ENCODE measurements at regions not wholly inside any gene's neighbourhood (a gene's known extent, or its start where the extent isn't known, plus 50 kb on each side); places are given as distances from the start of the nearest gene placed in this dataset.
"Not testable (repeated sequence)": the region's sequence is repeated elsewhere in the genome, so short reads cannot be mapped to it uniquely, and the experiment has no call there.

GRCh38 chr1:29682171-29682918, 446.0 kb downstream of the PTPRU start:
- DNase-seq = no peak

GRCh38 chr1:29681416-29681815, 445.1 kb downstream of the PTPRU start:
- not testable (repeated sequence) for DNase-seq

GRCh38 chr1:29679828-29680558, 443.7 kb downstream of the PTPRU start:
- no peak for DNase-seq

- no peak for DNase-seq
These were observed 443.0 kb downstream of the PTPRU start for GRCh38 chr1:29679316-29679715.

GRCh38 chr1:29677028-29678024, 441.0 kb downstream of the PTPRU start:
- no peak for DNase-seq

GRCh38 chr1:29676496-29676895, 440.2 kb downstream of the PTPRU start:
- no peak for DNase-seq

GRCh38 chr1:29675481-29676263, 439.4 kb downstream of the PTPRU start:
- DNase-seq = no peak

GRCh38 chr1:29674627-29675326, 438.5 kb downstream of the PTPRU start:
- DNase-seq = no peak

GRCh38 chr1:29673669-29674626, 437.6 kb downstream of the PTPRU start:
- DNase-seq = no peak

- no peak for DNase-seq
These were observed 436.8 kb downstream of the PTPRU start for GRCh38 chr1:29673228-29673500.

GRCh38 chr1:29672416-29673227, 436.3 kb downstream of the PTPRU start:
- DNase-seq = no peak

GRCh38 chr1:29671446-29672356, 435.4 kb downstream of the PTPRU start:
- DNase-seq = no peak

GRCh38 chr1:29670752-29671151, 434.4 kb downstream of the PTPRU start:
- DNase-seq = no peak

- no peak for DNase-seq
These were observed 433.6 kb downstream of the PTPRU start for GRCh38 chr1:29669912-29670311.

- DNase-seq = no peak
These were observed 433.0 kb downstream of the PTPRU start for GRCh38 chr1:29669158-29669871.

- DNase-seq = no peak
These were observed 432.3 kb downstream of the PTPRU start for GRCh38 chr1:29668551-29669157.

- no peak for DNase-seq
These were observed 431.6 kb downstream of the PTPRU start for GRCh38 chr1:29667951-29668350.

- DNase-seq = no peak
These were observed 428.4 kb downstream of the PTPRU start for GRCh38 chr1:29664711-29665110.
